ENCODE measurements at regions not wholly inside any gene's neighbourhood (a gene's known extent, or its start where the extent isn't known, plus 50 kb on each side); places are given as distances from the start of the nearest gene placed in this dataset.

- no peak for ATAC-seq (ENCODE audit: low read depth in 2 of 2)
- peaks cover 5 to 19% (median 11%) of the 10 kb centered on the region in 7 donors for H3K9me3 Mint-ChIP-seq
Observed at GRCh38 chr13:55788548-55788947, 1352.2 kb upstream of the PRR20A start.

GRCh38 chr13:55792544-55793193 lies 1348.0 kb upstream of the PRR20A start:
- no peaks in the 10 kb centered on the region for H3K36me3 Mint-ChIP-seq
- DNase-seq, result no peak
- peaks cover 0 to 14% (median 7%) of the 10 kb centered on the region in 7 donors for H3K9me3 Mint-ChIP-seq

More at GRCh38 chr13:55788548-55788947, 1352.2 kb upstream of the PRR20A start:
- H3K27me3 Mint-ChIP-seq, result no peaks in the 10 kb centered on the region
- no peaks in the 10 kb centered on the region for H3K36me3 Mint-ChIP-seq
- no peaks in the 10 kb centered on the region for H3K4me1 Mint-ChIP-seq
- H3K4me3 Mint-ChIP-seq, result no peak overlapping the region
- no peak for DNase-seq
- H3K27ac Mint-ChIP-seq, result no peak overlapping the region

GRCh38 chr13:55815458-55816033 lies 1325.2 kb upstream of the PRR20A start:
- no peaks in the 10 kb centered on the region for H3K4me1 Mint-ChIP-seq
- H3K36me3 Mint-ChIP-seq, result no peaks in the 10 kb centered on the region
- no peak for DNase-seq

More at GRCh38 chr13:55792544-55793193, 1348.0 kb upstream of the PRR20A start:
- Mint-ChIP-seq H3K27ac (no peak overlapping the region), H3K4me3 (no peak overlapping the region), H3K27me3 (no peaks in the 10 kb centered on the region), H3K4me1 (no peaks in the 10 kb centered on the region)
- ATAC-seq (ENCODE audit: low read depth in 2 of 2), result no peak

GRCh38 chr13:55816976-55817601 lies 1323.6 kb upstream of the PRR20A start:
- Mint-ChIP-seq H3K27ac (no peak overlapping the region), H3K4me1 (no peaks in the 10 kb centered on the region), H3K36me3 (no peaks in the 10 kb centered on the region), H3K4me3 (no peak overlapping the region), H3K27me3 (no peaks in the 10 kb centered on the region), H3K9me3 (peaks cover 0 to 11% (median 4%) of the 10 kb centered on the region in 7 donors)
- ATAC-seq (ENCODE audit: low read depth in 2 of 2), result no peak
- no peak for DNase-seq

More at GRCh38 chr13:55815458-55816033, 1325.2 kb upstream of the PRR20A start:
- Mint-ChIP-seq H3K9me3 (peaks cover 0 to 13% (median 6%) of the 10 kb centered on the region in 7 donors), H3K27me3 (no peaks in the 10 kb centered on the region), H3K27ac (no peak overlapping the region), H3K4me3 (no peak overlapping the region)
- ATAC-seq (ENCODE audit: low read depth in 2 of 2), result no peak

GRCh38 chr13:55820817-55821216 lies 1319.9 kb upstream of the PRR20A start:
- no peaks in the 10 kb centered on the region for H3K36me3 Mint-ChIP-seq
- no peaks in the 10 kb centered on the region for H3K4me1 Mint-ChIP-seq
- no peak overlapping the region for H3K27ac Mint-ChIP-seq
- peaks cover 0 to 8% (median 0%) of the 10 kb centered on the region in 7 donors for H3K9me3 Mint-ChIP-seq
- H3K4me3 Mint-ChIP-seq, result no peak overlapping the region
- DNase-seq, result no peak
- no peak for ATAC-seq (ENCODE audit: low read depth in 2 of 2)
- H3K27me3 Mint-ChIP-seq, result no peaks in the 10 kb centered on the region

- H3K4me3 Mint-ChIP-seq, result no peak overlapping the region
- H3K27ac Mint-ChIP-seq, result no peak overlapping the region
- H3K36me3 Mint-ChIP-seq, result no peaks in the 10 kb centered on the region
- H3K4me1 Mint-ChIP-seq, result no peaks in the 10 kb centered on the region
- H3K9me3 Mint-ChIP-seq, result peaks cover 5 to 37% (median 11%) of the 10 kb centered on the region in 7 donors
- DNase-seq, result no peak
- H3K27me3 Mint-ChIP-seq, result no peaks in the 10 kb centered on the region
- no peak for ATAC-seq (ENCODE audit: low read depth in 2 of 2)
Observed at GRCh38 chr13:55869648-55870047, 1271.1 kb upstream of the PRR20A start.

GRCh38 chr13:55887561-55887960 lies 1253.2 kb upstream of the PRR20A start:
- no peaks in the 10 kb centered on the region for H3K36me3 Mint-ChIP-seq
- no peaks in the 10 kb centered on the region for H3K27me3 Mint-ChIP-seq
- H3K9me3 Mint-ChIP-seq, result peaks cover 4 to 22% (median 11%) of the 10 kb centered on the region in 7 donors

GRCh38 chr13:55893540-55893939 lies 1247.2 kb upstream of the PRR20A start:
- H3K4me1 Mint-ChIP-seq, result no peaks in the 10 kb centered on the region
- H3K4me3 Mint-ChIP-seq, result no peak overlapping the region
- ATAC-seq (ENCODE audit: low read depth in 2 of 2) (no peak), DNase-seq (no peak)
- H3K9me3 Mint-ChIP-seq, result peaks cover 4 to 15% (median 7%) of the 10 kb centered on the region in 7 donors
- no peak overlapping the region for H3K27ac Mint-ChIP-seq
- H3K27me3 Mint-ChIP-seq, result no peaks in the 10 kb centered on the region
- H3K36me3 Mint-ChIP-seq, result no peaks in the 10 kb centered on the region

More at GRCh38 chr13:55887561-55887960, 1253.2 kb upstream of the PRR20A start:
- DNase-seq (no peak), ATAC-seq (ENCODE audit: low read depth in 2 of 2) (no peak)
- peak overlapping the region in 1 of 6 donors; percentile 18 for H3K27ac Mint-ChIP-seq
- no peak overlapping the region for H3K4me3 Mint-ChIP-seq
- no peaks in the 10 kb centered on the region for H3K4me1 Mint-ChIP-seq

GRCh38 chr13:55937180-55937579 lies 1203.5 kb upstream of the PRR20A start:
- no peak overlapping the region for H3K27ac Mint-ChIP-seq
- no peaks in the 10 kb centered on the region for H3K36me3 Mint-ChIP-seq
- ATAC-seq (ENCODE audit: low read depth in 2 of 2) (no peak), DNase-seq (no peak)
- no peaks in the 10 kb centered on the region for H3K4me1 Mint-ChIP-seq
- H3K4me3 Mint-ChIP-seq, result no peak overlapping the region
- H3K9me3 Mint-ChIP-seq, result peaks cover 4 to 19% (median 6%) of the 10 kb centered on the region in 7 donors
- H3K27me3 Mint-ChIP-seq, result no peaks in the 10 kb centered on the region

- H3K4me3 Mint-ChIP-seq, result no peak overlapping the region
- H3K27ac Mint-ChIP-seq, result no peak overlapping the region
- ATAC-seq (ENCODE audit: low read depth in 2 of 2) (no peak), DNase-seq (no peak)
- no peaks in the 10 kb centered on the region for H3K36me3 Mint-ChIP-seq
- H3K9me3 Mint-ChIP-seq, result peaks cover 0 to 24% (median 8%) of the 10 kb centered on the region in 7 donors
- no peaks in the 10 kb centered on the region for H3K27me3 Mint-ChIP-seq
- no peaks in the 10 kb centered on the region for H3K4me1 Mint-ChIP-seq
Observed at GRCh38 chr13:55948175-55948574, 1192.5 kb upstream of the PRR20A start.

- no peaks in the 10 kb centered on the region for H3K36me3 Mint-ChIP-seq
- H3K9me3 Mint-ChIP-seq, result peaks cover 2 to 22% (median 16%) of the 10 kb centered on the region in 7 donors
Observed at GRCh38 chr13:55963934-55964333, 1176.8 kb upstream of the PRR20A start.

GRCh38 chr13:55967055-55967454 lies 1173.7 kb upstream of the PRR20A start:
- no peaks in the 10 kb centered on the region for H3K36me3 Mint-ChIP-seq
- peaks cover 2 to 13% (median 10%) of the 10 kb centered on the region in 7 donors for H3K9me3 Mint-ChIP-seq
- H3K27ac Mint-ChIP-seq, result no peak overlapping the region
- no peaks in the 10 kb centered on the region for H3K4me1 Mint-ChIP-seq
- no peaks in the 10 kb centered on the region for H3K27me3 Mint-ChIP-seq
- no peak overlapping the region for H3K4me3 Mint-ChIP-seq
- DNase-seq (no peak), ATAC-seq (ENCODE audit: low read depth in 2 of 2) (no peak)

More at GRCh38 chr13:55963934-55964333, 1176.8 kb upstream of the PRR20A start:
- no peak overlapping the region for H3K4me3 Mint-ChIP-seq
- no peaks in the 10 kb centered on the region for H3K27me3 Mint-ChIP-seq
- ATAC-seq (ENCODE audit: low read depth in 2 of 2), result no peak
- no peaks in the 10 kb centered on the region for H3K4me1 Mint-ChIP-seq
- H3K27ac Mint-ChIP-seq, result no peak overlapping the region
- DNase-seq, result no peak

GRCh38 chr13:55977436-55977835 lies 1163.3 kb upstream of the PRR20A start:
- Mint-ChIP-seq H3K9me3 (peaks cover 0 to 22% (median 4%) of the 10 kb centered on the region in 7 donors), H3K36me3 (no peaks in the 10 kb centered on the region), H3K27me3 (no peaks in the 10 kb centered on the region), H3K27ac (no peak overlapping the region), H3K4me1 (no peaks in the 10 kb centered on the region), H3K4me3 (no peak overlapping the region)
- no peak for DNase-seq
- no peak for ATAC-seq (ENCODE audit: low read depth in 2 of 2)

GRCh38 chr13:55981381-55981780 lies 1159.3 kb upstream of the PRR20A start:
- Mint-ChIP-seq H3K4me1 (no peaks in the 10 kb centered on the region), H3K27me3 (no peaks in the 10 kb centered on the region), H3K27ac (no peak overlapping the region), H3K36me3 (no peaks in the 10 kb centered on the region), H3K4me3 (no peak overlapping the region), H3K9me3 (peaks cover 0 to 13% (median 4%) of the 10 kb centered on the region in 7 donors)
- ATAC-seq (ENCODE audit: low read depth in 2 of 2) (no peak), DNase-seq (no peak)

Measured in naive B cell (primary cell).